Prostate gland (tissue), 2 donors: ENCODE measurements at regions not wholly inside any gene's neighbourhood (a gene's known extent, or its start where the extent isn't known, plus 50 kb on each side); places are given as distances from the start of the nearest gene placed in this dataset.

Experiments used
- DNase-seq: peaks from one replicate; pipeline ENCODE4 v3.0.0-alpha.2; 2019; ENCODE audit warnings: low spot score
- H3K27ac ChIP-seq, 2 donors: fragments of 200-600 bp; sonication (generic); 2 replicates each; pipeline ENCODE4 v1.5.1; 2017 to 2019
- H3K27me3 ChIP-seq: fragments of 200-600 bp; sonication (generic); replicated peaks from 2 replicates; pipeline ENCODE4 v1.5.1; 2019; ENCODE audit not compliant: insufficient read depth
- H3K36me3 ChIP-seq, 2 donors: fragments of 200-600 bp; sonication (generic); 1 replicate in 1 of 2; 2 replicates in 1 of 2; pipeline versions ENCODE4 v1.5.1 to v1.8.1; 2017 to 2019
- H3K4me1 ChIP-seq: fragments of 200-600 bp; sonication (generic); replicated peaks from 2 replicates; pipeline ENCODE4 v1.5.1; 2019
- H3K4me3 ChIP-seq, 2 donors: fragments of 200-600 bp; sonication (generic); 2 replicates each; pipeline ENCODE4 v1.5.1; 2017 to 2019
- H3K9me3 ChIP-seq: fragments of 200-600 bp; sonication (generic); 2 replicates; pipeline ENCODE4 v1.5.1; 2017
- CTCF ChIP-seq, 4 experiments: fragments of 200-600 bp in 2 of 4; fragments of 450-650 bp in 2 of 4; sonication (generic) in 2 of 4; IDR thresholded peaks; 1 replicate in 3 of 4; 2 replicates in 1 of 4; pipeline ENCODE4 v1.5.1; 2016 to 2019; ENCODE audit warnings: antibody characterized with exemption in 4 of 4, mild to moderate bottlenecking in 2 of 4, moderate library complexity in 2 of 4
- POLR2A ChIP-seq: fragments of 450-650 bp; IDR thresholded peaks from one replicate; pipeline ENCODE4 v1.6.1; 2016; ENCODE audit warnings: antibody characterized with exemption, mild to moderate bottlenecking
- POLR2AphosphoS5 ChIP-seq: sonication (generic); formaldehyde crosslinking; IDR thresholded peaks from one replicate; pipeline ENCODE4 v1.6.1; 2017; ENCODE audit warnings: antibody characterized with exemption
- WGBS: methylation state at CpG from one replicate; pipeline ENCODE4 v1.1.5; 2018; 5-methylcytosine and 5-hydroxymethylcytosine counted together
- intact Hi-C: fragments of 100-400 bp; cut with DNase I; formaldehyde crosslinking; loops from one replicate; pipeline ENCODE4 v1.14.2; 2022

DNA sequence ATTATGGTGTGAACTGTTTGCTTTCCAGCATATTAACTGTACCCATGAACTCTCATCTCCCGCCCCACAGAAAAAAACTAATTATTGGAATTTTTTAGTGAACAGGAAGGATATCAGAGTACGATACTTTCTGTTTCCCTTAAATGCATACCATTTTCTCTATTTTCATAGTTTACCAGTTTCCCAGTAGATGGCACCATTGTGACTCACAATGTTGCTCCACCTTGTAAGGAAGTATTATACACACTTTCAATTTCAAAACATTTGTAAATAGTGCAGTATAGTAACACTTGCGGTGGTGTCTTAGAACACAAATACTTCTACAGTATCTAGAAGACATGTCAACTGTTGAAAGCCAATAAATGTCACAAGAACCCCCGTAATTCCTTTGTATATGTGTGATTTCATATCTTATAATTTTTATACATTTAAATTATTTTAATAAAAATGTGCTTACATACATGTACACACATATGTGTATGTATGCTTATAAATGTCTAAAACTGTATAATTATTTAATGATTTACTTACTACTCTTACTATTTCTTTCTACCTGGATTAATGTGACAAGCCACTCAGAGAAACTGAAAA lies 167.3 kb downstream of the SLIT2 start:
- no peak overlapping the region for H3K27ac ChIP-seq
- peak; percentile 34 for TF ChIP-seq POLR2AphosphoS5
- TF ChIP-seq POLR2A: no peak
- TF ChIP-seq CTCF (IDR thresholded peaks at IDR 0.05): peak in 3 of 4 experiments; percentile 43 to 69 (median 57)
- H3K4me1 ChIP-seq: no peaks in the 10 kb centered on the region
- no peaks in the 10 kb centered on the region for H3K27me3 ChIP-seq
- DNase-seq: peak; percentile 7
- H3K4me3 ChIP-seq: peak overlapping the region in 1 of 2 donors; percentile 7
- H3K36me3 ChIP-seq: no peaks in the 10 kb centered on the region
- intact Hi-C loops: loop anchor here (5.0 kb wide), 1 partner anchor 123 kb away; no protein-coding TSS in a partner anchor
- 4% methylated on average over 4 of the region's 4 CpGs for WGBS
- no peaks in the 10 kb centered on the region for H3K9me3 ChIP-seq

GRCh38 chr4:20420916-20421602 lies 169.4 kb downstream of the SLIT2 start:
- no peak for DNase-seq
- 70% methylated on average over 3 of the region's 3 CpGs for WGBS
- intact Hi-C loops: no loop called here
- Histone ChIP-seq H3K27me3 (no peaks in the 10 kb centered on the region), H3K27ac (no peak overlapping the region), H3K9me3 (no peaks in the 10 kb centered on the region), H3K4me3 (no peak overlapping the region), H3K4me1 (no peaks in the 10 kb centered on the region), H3K36me3 (no peaks in the 10 kb centered on the region)
- TF ChIP-seq POLR2AphosphoS5: no peak
- TF ChIP-seq POLR2A: no peak
- no peak for TF ChIP-seq CTCF (IDR thresholded peaks at IDR 0.05)

- Histone ChIP-seq H3K36me3 (no peaks in the 10 kb centered on the region), H3K9me3 (no peaks in the 10 kb centered on the region), H3K27ac (no peak overlapping the region), H3K27me3 (no peaks in the 10 kb centered on the region), H3K4me3 (no peak overlapping the region), H3K4me1 (no peaks in the 10 kb centered on the region)
- no peak for TF ChIP-seq POLR2A
- no peak for TF ChIP-seq POLR2AphosphoS5
- TF ChIP-seq CTCF (IDR thresholded peaks at IDR 0.05): no peak
- 82% methylated on average over 3 of the region's 3 CpGs for WGBS
- intact Hi-C loops: no loop called here
- DNase-seq: no peak
Measured at GRCh38 chr4:20421603-20421985, 169.9 kb downstream of the SLIT2 start.

- WGBS: 28% methylated on average over 2 of the region's 2 CpGs
- intact Hi-C loops: no loop called here
- H3K27me3 ChIP-seq: no peaks in the 10 kb centered on the region
- no peak overlapping the region for H3K4me3 ChIP-seq
- no peaks in the 10 kb centered on the region for H3K36me3 ChIP-seq
- peak; percentile 36 for DNase-seq
- no peak overlapping the region for H3K27ac ChIP-seq
- H3K9me3 ChIP-seq: no peaks in the 10 kb centered on the region
- H3K4me1 ChIP-seq: no peaks in the 10 kb centered on the region
- TF ChIP-seq POLR2AphosphoS5: no peak
- peak in 3 of 4 experiments; percentile 41 to 64 (median 63) for TF ChIP-seq CTCF (IDR thresholded peaks at IDR 0.05)
Measured at GRCh38 chr4:20422398-20422797, 170.7 kb downstream of the SLIT2 start.

DNA sequence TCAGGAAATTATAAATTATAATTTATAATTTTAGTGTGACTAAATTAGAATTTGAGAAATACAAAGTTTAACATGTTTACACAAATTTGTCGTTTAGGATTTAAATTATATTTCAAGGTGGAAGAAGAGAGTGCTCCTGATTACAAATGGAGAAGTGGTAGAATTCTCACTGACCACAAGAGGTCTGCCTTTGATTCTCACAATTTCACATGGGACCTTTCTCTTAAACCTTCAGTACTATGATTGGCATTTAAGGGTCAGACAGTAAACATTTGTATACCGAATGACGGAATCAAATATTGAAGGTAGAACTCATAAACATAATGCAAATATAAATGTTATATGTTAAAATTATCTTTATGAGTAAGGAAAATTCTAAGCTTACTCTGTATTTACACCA lies 171.7 kb downstream of the SLIT2 start:
- intact Hi-C loops: no loop called here

More for the DNA sequence above, 171.7 kb downstream of the SLIT2 start:
- Histone ChIP-seq H3K4me1 (no peaks in the 10 kb centered on the region), H3K27me3 (no peaks in the 10 kb centered on the region), H3K27ac (no peak overlapping the region), H3K4me3 (no peak overlapping the region), H3K36me3 (no peaks in the 10 kb centered on the region), H3K9me3 (no peaks in the 10 kb centered on the region)
- TF ChIP-seq POLR2A (no peak), CTCF (IDR thresholded peaks at IDR 0.05) (peak in 1 of 4 experiments; percentile 19), POLR2AphosphoS5 (no peak)
- WGBS: 75% methylated on average over 3 of the region's 3 CpGs
- no peak for DNase-seq
